Testis (tissue), 2 donors: ENCODE measurements at regions not wholly inside any gene's neighbourhood (a gene's known extent, or its start where the extent isn't known, plus 50 kb on each side); places are given as distances from the start of the nearest gene placed in this dataset.

ENCODE experiments used
- DNase-seq: peaks from one replicate; pipeline ENCODE4 v3.0.0-alpha.2; 2019
- H3K27ac ChIP-seq, 2 donors: fragments of 200-600 bp; sonication (generic); one replicate each; pipeline ENCODE4 v1.5.1; 2019
- H3K27me3 ChIP-seq: fragments of 200-600 bp; sonication (generic); one replicate; pipeline ENCODE4 v1.5.1; 2019
- H3K36me3 ChIP-seq: fragments of 200-600 bp; sonication (generic); one replicate; pipeline ENCODE4 v1.5.1; 2017; ENCODE audit warnings: low read depth; ENCODE audit errors: missing control alignments
- H3K4me1 ChIP-seq: fragments of 200-600 bp; sonication (generic); one replicate; pipeline ENCODE4 v1.5.1; 2019
- H3K4me3 ChIP-seq, 2 donors: fragments of 200-600 bp; sonication (generic); one replicate each; pipeline ENCODE4 v1.5.1; 2017 to 2019
- H3K9me3 ChIP-seq: fragments of 200-600 bp; sonication (generic); one replicate; pipeline ENCODE4 v1.5.1; 2017
- POLR2A ChIP-seq: fragments of 450-650 bp; IDR thresholded peaks from one replicate; pipeline ENCODE4 v1.6.1; 2017; ENCODE audit warnings: antibody characterized with exemption, mild to moderate bottlenecking, moderate library complexity
- WGBS, 2 donors: methylation state at CpG; one replicate each; pipeline ENCODE4 v1.1.5; 2018; 5-methylcytosine and 5-hydroxymethylcytosine counted together
- intact Hi-C: fragments of 100-400 bp; cut with DNase I; formaldehyde crosslinking; loops from one replicate; pipeline ENCODE4 v1.15.1; 2023; ENCODE audit warnings: low total_unique reads
- TF ChIP-seq, protein P1 (sequence below), 3 experiments: fragments of 450-650 bp in 2 of 3; fragments of 200-600 bp in 1 of 3; sonication (generic) in 1 of 3; IDR thresholded peaks; one replicate each; pipeline ENCODE4 v1.5.1; 2016 to 2019; ENCODE audit warnings: antibody characterized with exemption in 3 of 3, mild to moderate bottlenecking in 2 of 3, moderate library complexity in 1 of 3

- no peaks in the 10 kb centered on the region for H3K9me3 ChIP-seq
- 95 to 96% methylated on average over 2 of the region's 2 CpGs for WGBS, 2 donors
- H3K36me3 ChIP-seq = no peaks in the 10 kb centered on the region
- H3K4me3 ChIP-seq = no peak overlapping the region
- intact Hi-C loops = no loop called here
- H3K4me1 ChIP-seq = no peaks in the 10 kb centered on the region
- no peaks in the 10 kb centered on the region for H3K27me3 ChIP-seq
- H3K27ac ChIP-seq = no peak overlapping the region
- TF ChIP-seq, protein P1, sequence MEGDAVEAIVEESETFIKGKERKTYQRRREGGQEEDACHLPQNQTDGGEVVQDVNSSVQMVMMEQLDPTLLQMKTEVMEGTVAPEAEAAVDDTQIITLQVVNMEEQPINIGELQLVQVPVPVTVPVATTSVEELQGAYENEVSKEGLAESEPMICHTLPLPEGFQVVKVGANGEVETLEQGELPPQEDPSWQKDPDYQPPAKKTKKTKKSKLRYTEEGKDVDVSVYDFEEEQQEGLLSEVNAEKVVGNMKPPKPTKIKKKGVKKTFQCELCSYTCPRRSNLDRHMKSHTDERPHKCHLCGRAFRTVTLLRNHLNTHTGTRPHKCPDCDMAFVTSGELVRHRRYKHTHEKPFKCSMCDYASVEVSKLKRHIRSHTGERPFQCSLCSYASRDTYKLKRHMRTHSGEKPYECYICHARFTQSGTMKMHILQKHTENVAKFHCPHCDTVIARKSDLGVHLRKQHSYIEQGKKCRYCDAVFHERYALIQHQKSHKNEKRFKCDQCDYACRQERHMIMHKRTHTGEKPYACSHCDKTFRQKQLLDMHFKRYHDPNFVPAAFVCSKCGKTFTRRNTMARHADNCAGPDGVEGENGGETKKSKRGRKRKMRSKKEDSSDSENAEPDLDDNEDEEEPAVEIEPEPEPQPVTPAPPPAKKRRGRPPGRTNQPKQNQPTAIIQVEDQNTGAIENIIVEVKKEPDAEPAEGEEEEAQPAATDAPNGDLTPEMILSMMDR (IDR thresholded peaks at IDR 0.05) = no peak
- no peak for TF ChIP-seq POLR2A
- DNase-seq = no peak
Measured at GRCh38 chr17:12357600-12357999, 308.1 kb upstream of the MYOCD start.

DNA sequence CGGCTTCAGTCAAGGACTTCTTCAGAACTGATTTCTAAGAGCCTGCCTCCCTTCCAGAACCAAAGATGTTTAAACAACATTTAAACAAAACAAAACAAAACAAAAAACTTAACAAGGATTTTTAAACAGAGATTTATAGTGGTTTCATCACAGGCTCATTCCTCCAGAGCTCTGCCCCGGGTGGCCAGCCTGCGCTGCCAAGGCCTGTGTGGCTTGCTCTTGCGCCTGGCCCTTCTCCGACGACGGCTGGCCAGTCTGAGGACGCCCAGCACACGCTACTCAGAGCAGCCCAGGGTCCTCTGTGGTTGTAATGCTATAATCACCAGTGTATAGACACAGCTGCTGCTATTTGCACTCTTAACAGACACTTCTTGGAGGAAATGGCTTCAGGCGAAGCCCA is 307.2 kb upstream of the MYOCD start:
- no peaks in the 10 kb centered on the region for H3K36me3 ChIP-seq
- intact Hi-C loops = no loop called here
- TF ChIP-seq, protein P1 (IDR thresholded peaks at IDR 0.05) = no peak
- TF ChIP-seq POLR2A = no peak
- H3K4me1 ChIP-seq = no peaks in the 10 kb centered on the region
- no peaks in the 10 kb centered on the region for H3K9me3 ChIP-seq
- H3K27ac ChIP-seq = no peak overlapping the region
- WGBS, 2 donors = 72 to 85% methylated on average over 10 of the region's 10 CpGs
- no peaks in the 10 kb centered on the region for H3K27me3 ChIP-seq
- no peak for DNase-seq
- H3K4me3 ChIP-seq = no peak overlapping the region

- H3K9me3 ChIP-seq = no peaks in the 10 kb centered on the region
- H3K4me3 ChIP-seq = no peak overlapping the region
- TF ChIP-seq, protein P1 (IDR thresholded peaks at IDR 0.05) = no peak
- TF ChIP-seq POLR2A = no peak
- peak overlapping the region in 1 of 2 donors; percentile 41 for H3K27ac ChIP-seq
- H3K4me1 ChIP-seq = no peaks in the 10 kb centered on the region
- intact Hi-C loops = no loop called here
- 43 to 46% methylated on average over 5 of the region's 5 CpGs for WGBS, 2 donors
- H3K27me3 ChIP-seq = no peaks in the 10 kb centered on the region
- no peaks in the 10 kb centered on the region for H3K36me3 ChIP-seq
- DNase-seq = peak; percentile 18
Measured at GRCh38 chr17:12362853-12363455, 302.7 kb upstream of the MYOCD start.

- DNase-seq = no peak
- TF ChIP-seq POLR2A = no peak
- TF ChIP-seq, protein P1 (IDR thresholded peaks at IDR 0.05) = no peak
- Histone ChIP-seq H3K4me1 (no peaks in the 10 kb centered on the region), H3K27me3 (no peaks in the 10 kb centered on the region), H3K36me3 (no peaks in the 10 kb centered on the region), H3K4me3 (no peak overlapping the region), H3K9me3 (no peaks in the 10 kb centered on the region), H3K27ac (no peak overlapping the region)
- WGBS, 2 donors = 88 to 90% methylated on average over 4 of the region's 4 CpGs
- intact Hi-C loops = no loop called here
Measured at GRCh38 chr17:12365805-12366204, 299.9 kb upstream of the MYOCD start.

GRCh38 chr17:12369065-12369464 is 296.6 kb upstream of the MYOCD start:
- H3K27ac ChIP-seq = peak overlapping the region in 1 of 2 donors; percentile 15
- intact Hi-C loops = no loop called here
- H3K27me3 ChIP-seq = no peaks in the 10 kb centered on the region
- TF ChIP-seq, protein P1 (IDR thresholded peaks at IDR 0.05) = no peak
- TF ChIP-seq POLR2A = no peak
- H3K4me3 ChIP-seq = no peak overlapping the region
- no peaks in the 10 kb centered on the region for H3K9me3 ChIP-seq
- H3K36me3 ChIP-seq = no peaks in the 10 kb centered on the region
- H3K4me1 ChIP-seq = no peaks in the 10 kb centered on the region
- no peak for DNase-seq
